Hematopoietic multipotent progenitor cell treated with erythropoietin and hydrocortisone succinate and interleukin-3 and kit ligand, for 15 days (in vitro differentiated cells): ENCODE measurements at regions not wholly inside any gene's neighbourhood (a gene's known extent, or its start where the extent isn't known, plus 50 kb on each side); places are given as distances from the start of the nearest gene placed in this dataset.

Experiments used
- DNase-seq: peaks from one replicate; pipeline ENCODE4 v3.0.0-alpha.2; 2015; ENCODE audit warnings: low spot score

DNA sequence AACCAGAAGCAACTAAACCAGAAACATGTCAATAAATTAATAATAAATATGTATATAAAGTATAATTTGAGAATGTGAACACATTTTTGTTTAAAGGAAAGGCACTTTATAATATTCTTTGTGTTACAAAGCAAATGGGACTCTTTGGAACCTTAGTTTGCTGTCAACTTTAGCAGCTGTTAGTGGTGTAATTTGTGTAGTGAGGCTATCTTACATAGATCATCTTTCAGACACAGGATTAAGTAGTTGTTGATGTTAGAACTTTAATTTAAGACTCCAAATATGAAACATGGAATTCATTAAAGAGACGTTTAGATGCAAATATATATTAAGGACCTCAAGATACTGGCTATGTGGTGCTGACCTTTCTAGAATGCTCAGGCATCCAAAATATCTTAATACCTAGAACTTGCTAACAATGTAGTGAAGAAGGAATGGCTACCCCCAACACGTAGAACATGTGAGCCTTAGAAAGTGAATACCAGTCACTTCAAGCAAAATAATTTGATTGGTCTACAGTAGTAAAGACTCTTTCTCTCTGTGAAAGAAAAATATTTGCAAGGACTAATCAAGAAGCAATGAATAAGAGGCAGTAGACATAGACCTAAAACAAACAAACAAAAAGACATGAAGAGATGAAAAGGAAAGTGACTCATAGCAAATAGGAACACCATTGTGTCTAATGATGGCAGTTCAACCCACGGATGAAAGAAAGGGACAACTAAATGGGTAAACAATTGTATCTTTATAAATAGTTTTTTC lies 811.4 kb downstream of the USP25 start:
- no peak for DNase-seq

- no peak for DNase-seq
Observed at GRCh38 chr21:16550118-16550517, 820.3 kb downstream of the USP25 start.

- DNase-seq: no peak
Observed at GRCh38 chr21:16550917-16551741, 821.3 kb downstream of the USP25 start.

DNA sequence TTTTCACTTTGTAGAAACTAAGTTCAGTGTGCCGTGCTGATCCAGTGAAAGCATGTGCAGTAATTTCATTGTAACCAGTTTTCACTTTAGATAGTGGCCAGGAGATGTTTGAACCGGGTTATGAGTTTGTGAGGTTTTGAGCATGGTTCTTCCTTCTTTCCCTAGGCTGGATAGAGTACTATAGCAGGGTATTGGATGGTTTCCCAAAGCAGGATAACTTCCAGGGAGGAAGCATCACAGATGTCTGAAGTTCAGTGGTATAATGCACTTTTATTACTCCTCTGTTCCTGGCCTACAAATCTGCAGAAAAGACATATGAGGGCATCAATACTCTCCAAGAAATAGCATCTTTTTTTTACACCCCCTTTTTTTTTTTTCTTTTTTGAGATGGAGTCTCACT lies 823.1 kb downstream of the USP25 start:
- no peak for DNase-seq

DNA sequence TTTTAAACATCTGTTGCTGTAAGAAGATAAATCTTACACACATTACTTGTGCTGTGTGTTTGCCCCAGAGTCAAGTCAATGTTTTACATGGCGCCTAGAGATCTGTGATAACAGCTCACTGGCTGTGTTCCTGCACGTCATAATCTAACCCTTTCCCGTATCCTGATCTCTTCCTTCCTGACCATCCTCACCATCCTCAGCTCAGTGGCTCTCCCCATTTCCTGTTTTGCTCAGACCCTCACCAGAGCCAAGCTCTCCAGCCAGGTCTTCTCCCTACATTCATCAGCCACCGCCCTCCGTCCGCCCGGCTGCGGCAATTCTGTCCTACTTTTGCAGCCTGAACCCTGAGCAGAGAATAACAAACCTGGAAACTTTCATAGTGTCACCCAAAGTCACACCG lies 824.7 kb downstream of the USP25 start:
- DNase-seq: no peak

- DNase-seq: no peak
Observed at GRCh38 chr21:16563116-16563515, 833.3 kb downstream of the USP25 start.

DNA sequence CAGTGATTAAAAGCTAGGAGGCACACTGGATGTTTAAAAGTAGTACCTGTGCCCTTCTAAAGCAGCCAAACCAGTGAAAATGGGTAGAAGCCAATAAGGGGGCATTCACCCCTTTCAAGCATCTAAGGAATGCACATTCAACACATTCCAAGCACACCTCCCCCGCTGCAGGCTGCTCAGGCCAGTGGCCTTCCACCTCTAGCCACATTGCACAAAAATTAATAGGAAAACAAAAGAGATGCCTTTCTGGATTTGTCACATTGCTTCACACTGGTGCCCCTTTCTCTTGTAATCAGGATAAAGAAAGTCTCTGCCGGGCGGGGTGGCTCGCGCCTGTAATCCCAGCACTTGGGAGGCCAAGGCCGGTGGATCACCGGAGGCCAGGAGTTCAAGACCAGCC lies 834.0 kb downstream of the USP25 start:
- DNase-seq: no peak

- DNase-seq: no peak
Observed at GRCh38 chr21:16568244-16568643, 838.5 kb downstream of the USP25 start.

- DNase-seq: no peak
Observed at GRCh38 chr21:16568661-16569060, 838.9 kb downstream of the USP25 start.

- DNase-seq: no peak
Observed at GRCh38 chr21:16569679-16570078, 839.9 kb downstream of the USP25 start.

DNA sequence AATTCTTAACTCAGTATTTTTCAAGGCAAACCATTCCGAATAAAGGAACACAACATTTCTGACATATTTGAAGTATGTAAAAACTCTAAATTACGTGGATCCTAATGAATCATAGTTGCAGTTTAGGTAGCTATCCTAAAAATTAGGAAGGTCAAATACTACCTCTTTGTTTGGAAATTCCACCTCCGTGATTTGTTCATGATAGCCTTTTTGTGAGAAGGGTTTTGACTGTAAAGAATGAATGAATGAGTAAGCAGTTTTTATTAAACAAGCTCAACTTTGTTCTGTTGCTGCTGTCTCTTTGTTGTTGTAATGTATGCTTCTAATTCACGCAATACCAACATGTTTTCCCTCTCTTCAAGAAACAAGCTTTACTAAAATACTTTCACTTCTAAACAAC lies 840.4 kb downstream of the USP25 start:
- DNase-seq: no peak

DNA sequence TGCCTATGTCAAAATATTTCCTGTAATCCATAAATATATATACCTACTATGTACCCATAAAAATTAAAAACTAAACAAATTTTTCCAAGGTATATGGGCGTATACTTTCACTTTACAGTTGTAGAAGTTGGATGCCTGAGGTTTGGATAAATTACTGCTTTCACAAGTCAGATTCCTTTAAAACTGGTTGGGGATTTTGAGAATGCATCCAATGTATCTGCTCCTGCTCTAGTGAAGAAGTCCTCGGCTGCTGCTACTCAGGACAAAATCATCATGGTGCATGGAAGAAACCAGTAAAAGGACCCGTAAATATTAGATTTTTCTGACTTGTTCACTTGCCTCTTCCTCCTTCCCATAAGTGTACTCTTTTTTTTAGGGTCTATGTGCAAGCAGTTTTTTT lies 841.1 kb downstream of the USP25 start:
- no peak for DNase-seq

- DNase-seq: no peak
Observed at GRCh38 chr21:16571594-16571993, 841.8 kb downstream of the USP25 start.

GRCh38 chr21:16572032-16572431 lies 842.2 kb downstream of the USP25 start:
- no peak for DNase-seq

DNA sequence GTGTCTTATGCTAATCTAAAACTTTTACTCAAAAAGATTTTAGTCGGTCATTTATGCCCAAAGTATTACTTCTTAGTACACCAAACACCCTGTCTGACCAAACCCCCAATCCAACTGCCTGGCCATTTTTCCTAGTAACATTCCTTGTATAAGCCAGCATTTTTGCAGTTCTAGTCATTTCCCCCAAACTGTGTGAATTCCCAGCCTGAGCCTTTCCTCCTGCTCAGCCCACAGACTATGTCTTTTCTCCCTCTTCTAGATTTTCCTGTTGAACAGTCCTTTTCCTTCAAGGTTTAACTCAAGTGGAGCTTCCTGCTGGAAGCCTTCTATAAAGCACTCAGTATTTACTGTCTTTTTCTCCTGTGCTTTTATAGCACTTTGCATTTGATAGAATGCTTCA lies 843.8 kb downstream of the USP25 start:
- no peak for DNase-seq

DNA sequence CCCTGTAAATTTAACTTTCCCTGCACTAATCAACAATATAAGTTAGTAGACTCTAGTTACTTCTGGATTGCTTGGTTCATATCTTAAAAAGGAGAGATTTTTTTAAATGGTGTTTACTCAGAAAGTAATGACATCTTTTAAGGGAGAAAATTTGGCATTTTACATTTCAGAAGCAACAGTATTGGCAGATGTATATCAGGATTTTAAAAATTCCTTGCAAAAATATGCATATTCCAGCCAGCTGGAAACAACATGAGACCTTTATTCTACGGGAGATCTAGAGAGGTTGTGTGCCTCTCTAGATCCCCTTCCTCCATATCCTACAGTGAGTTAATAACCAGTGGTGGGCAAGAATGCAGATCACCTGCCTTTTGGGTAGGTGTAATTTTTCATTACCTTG lies 848.2 kb downstream of the USP25 start:
- DNase-seq: no peak

GRCh38 chr21:16578912-16579311 lies 849.1 kb downstream of the USP25 start:
- DNase-seq: no peak

DNA sequence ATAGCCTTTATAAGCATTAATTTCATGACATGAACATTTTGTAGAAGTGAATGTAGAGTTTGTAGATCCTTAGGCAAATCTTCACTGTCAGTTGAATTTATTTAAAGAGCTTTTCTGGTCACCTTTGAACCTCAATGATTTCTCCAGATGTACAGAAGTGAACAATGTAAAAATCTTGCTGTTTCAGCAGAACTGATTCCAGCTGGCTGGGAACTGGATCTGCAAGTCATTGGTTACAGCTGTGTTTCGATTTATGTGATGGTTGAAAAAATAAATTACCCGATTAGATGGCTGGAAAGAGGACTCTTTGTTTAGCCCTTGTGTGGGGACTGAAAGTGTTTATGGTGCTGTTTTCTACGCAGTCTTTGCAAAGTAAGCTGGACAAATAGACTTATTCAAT lies 849.8 kb downstream of the USP25 start:
- DNase-seq: no peak

DNA sequence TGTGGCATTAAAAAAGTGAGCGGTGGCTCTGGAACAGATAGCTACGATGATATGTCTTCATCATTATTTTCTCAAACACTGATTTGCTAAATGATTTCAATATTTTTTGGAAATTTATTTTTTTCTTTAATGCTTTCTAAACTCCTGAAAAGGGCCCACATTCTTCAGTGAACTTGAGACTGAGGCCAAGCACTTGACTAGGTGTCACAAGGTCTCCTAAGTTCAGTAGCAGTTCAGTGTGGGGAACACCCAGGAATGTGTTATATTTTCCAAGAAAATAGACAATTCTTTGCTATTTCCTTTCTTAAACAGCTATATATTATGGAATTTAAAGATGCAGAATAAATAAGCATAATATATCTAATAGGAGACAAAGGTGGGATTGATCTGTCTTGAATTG lies 850.9 kb downstream of the USP25 start:
- no peak for DNase-seq

DNA sequence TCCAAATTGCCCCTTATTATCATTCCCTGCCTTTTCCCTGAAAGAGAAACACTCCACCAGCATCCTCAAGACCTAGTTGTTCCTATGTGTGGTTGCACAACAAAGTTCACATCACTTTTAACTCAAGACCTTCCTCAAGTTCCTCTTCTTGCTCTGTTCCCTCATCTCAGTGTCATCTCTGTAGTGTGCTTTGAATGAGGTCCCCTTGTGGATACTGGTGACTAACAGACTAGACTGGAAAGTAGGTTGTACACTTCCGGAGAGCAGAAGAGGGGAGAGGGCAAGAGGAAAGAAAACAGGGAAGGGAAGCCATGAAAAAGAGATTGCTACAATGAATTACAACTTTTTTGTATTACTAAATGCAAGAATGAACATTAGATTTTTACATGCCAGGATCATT lies 853.8 kb downstream of the USP25 start:
- no peak for DNase-seq

- no peak for DNase-seq
Observed at GRCh38 chr21:16584756-16585155, 855.0 kb downstream of the USP25 start.

DNA sequence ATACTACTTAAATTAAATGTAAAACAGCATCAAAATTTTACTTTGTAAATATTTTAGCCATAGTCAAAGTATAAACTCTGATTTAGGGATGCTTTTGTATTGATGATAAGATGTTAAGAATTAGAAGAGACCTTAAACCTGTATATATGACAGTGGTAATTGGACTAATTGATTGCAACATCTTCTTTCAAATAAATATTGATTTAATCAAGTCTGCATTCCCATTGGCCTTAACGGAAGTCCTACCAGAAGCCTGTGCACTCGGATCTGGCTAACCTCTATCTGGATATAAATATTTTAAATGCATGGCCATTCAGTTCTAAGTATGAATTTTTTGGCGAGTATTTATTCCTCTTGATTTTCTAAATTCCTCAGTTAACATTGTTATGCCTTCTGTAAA lies 856.1 kb downstream of the USP25 start:
- DNase-seq: no peak

- no peak for DNase-seq
Observed at GRCh38 chr21:16587141-16587581, 857.4 kb downstream of the USP25 start.
